Neutrophil (primary cell): ENCODE measurements at regions not wholly inside any gene's neighbourhood (a gene's known extent, or its start where the extent isn't known, plus 50 kb on each side); places are given as distances from the start of the nearest gene placed in this dataset.

Experiments
- H3K27ac ChIP-seq: fragments of 200-600 bp; sonication (generic); 2 replicates; pipeline ENCODE4 v1.5.1; 2016; ENCODE audit warnings: mild to moderate bottlenecking, moderate library complexity
- H3K27me3 ChIP-seq: fragments of 200-600 bp; sonication (generic); 2 replicates; pipeline ENCODE4 v1.6.0; 2016; ENCODE audit warnings: mild to moderate bottlenecking
- H3K36me3 ChIP-seq: fragments of 200-600 bp; sonication (generic); 2 replicates; pipeline ENCODE4 v1.5.1; 2017
- H3K4me1 ChIP-seq, 2 experiments: fragments of 200-600 bp in 1 of 2; sonication (generic) in 1 of 2; 1 replicate in 1 of 2; 2 replicates in 1 of 2; pipeline versions ENCODE4 v1.5.1 to v1.6.1; 2013 to 2016; ENCODE audit warnings: low read depth in 1 of 2, low read length in 1 of 2, mild to moderate bottlenecking in 1 of 2, moderate library complexity in 1 of 2; ENCODE audit not compliant: control insufficient read depth in 1 of 2, insufficient read depth in 1 of 2
- H3K4me3 ChIP-seq, 2 experiments: fragments of 200-600 bp in 1 of 2; sonication (generic) in 1 of 2; 1 replicate in 1 of 2; 2 replicates in 1 of 2; pipeline ENCODE4 v1.5.1; 2013 to 2016; ENCODE audit warnings: low read depth in 1 of 2, low read length in 1 of 2, mild to moderate bottlenecking in 1 of 2, moderate library complexity in 1 of 2
- H3K9me3 ChIP-seq: fragments of 200-600 bp; sonication (generic); 2 replicates; pipeline ENCODE4 v1.5.1; 2016
- CTCF ChIP-seq: fragments of 200-600 bp; sonication (generic); IDR thresholded peaks from 2 replicates; pipeline ENCODE4 v1.5.1; 2016; ENCODE audit warnings: antibody characterized with exemption

- TF ChIP-seq CTCF, result no peak
- H3K9me3 ChIP-seq, result no peaks in the 10 kb centered on the region
- peak overlapping the region; percentile 60 to 61 for H3K4me3 ChIP-seq
- no peaks in the 10 kb centered on the region for H3K27me3 ChIP-seq
- H3K27ac ChIP-seq, result peak overlapping the region; percentile 74
- peaks cover 39 to 43% of the 10 kb centered on the region in 2 experiments for H3K4me1 ChIP-seq
- H3K36me3 ChIP-seq, result no peaks in the 10 kb centered on the region
These were observed 100.9 kb downstream of the TSEN15 start for GRCh38 chr1:184152434-184152898.

- Histone ChIP-seq H3K4me1 (peaks cover 44 to 48% of the 10 kb centered on the region in 2 experiments), H3K4me3 (peak overlapping the region; percentile 60 to 61)
These were observed 101.4 kb downstream of the TSEN15 start for GRCh38 chr1:184152974-184153373.

GRCh38 chr1:184153731-184154130 lies 102.2 kb downstream of the TSEN15 start:
- no peak for TF ChIP-seq CTCF
- no peaks in the 10 kb centered on the region for H3K9me3 ChIP-seq
- no peaks in the 10 kb centered on the region for H3K27me3 ChIP-seq
- no peak overlapping the region for H3K4me3 ChIP-seq
- peak overlapping the region; percentile 74 for H3K27ac ChIP-seq
- H3K4me1 ChIP-seq, result peaks cover 52 to 56% of the 10 kb centered on the region in 2 experiments
- H3K36me3 ChIP-seq, result no peaks in the 10 kb centered on the region

More at GRCh38 chr1:184152974-184153373, 101.4 kb downstream of the TSEN15 start:
- no peak for TF ChIP-seq CTCF
- Histone ChIP-seq H3K9me3 (no peaks in the 10 kb centered on the region), H3K27ac (peak overlapping the region; percentile 74), H3K27me3 (no peaks in the 10 kb centered on the region), H3K36me3 (no peaks in the 10 kb centered on the region)

GRCh38 chr1:184156521-184157393 lies 105.2 kb downstream of the TSEN15 start:
- Histone ChIP-seq H3K4me3 (no peak overlapping the region), H3K36me3 (no peaks in the 10 kb centered on the region), H3K4me1 (peaks cover 78 to 81% of the 10 kb centered on the region in 2 experiments), H3K27me3 (no peaks in the 10 kb centered on the region), H3K27ac (peak overlapping the region; percentile 88), H3K9me3 (no peaks in the 10 kb centered on the region)
- no peak for TF ChIP-seq CTCF

- H3K36me3 ChIP-seq, result no peaks in the 10 kb centered on the region
- no peak for TF ChIP-seq CTCF
- H3K9me3 ChIP-seq, result no peaks in the 10 kb centered on the region
- H3K27ac ChIP-seq, result peak overlapping the region; percentile 88
- H3K4me3 ChIP-seq, result no peak overlapping the region
- H3K27me3 ChIP-seq, result no peaks in the 10 kb centered on the region
- peaks cover 78 to 81% of the 10 kb centered on the region in 2 experiments for H3K4me1 ChIP-seq
These were observed 105.8 kb downstream of the TSEN15 start for GRCh38 chr1:184157394-184157742.
